HepG2 (cell line): ENCODE measurements at regions not wholly inside any gene's neighbourhood (a gene's known extent, or its start where the extent isn't known, plus 50 kb on each side); places are given as distances from the start of the nearest gene placed in this dataset.

Experiments
- BRF2 ChIP-seq: sonication (generic); formaldehyde crosslinking; IDR thresholded peaks from 2 replicates; pipeline ENCODE4 v1.8.1; 2022; ENCODE audit warnings: mild to moderate bottlenecking, missing genetic modification reagents
- CSRNP2 ChIP-seq: sonication (generic); formaldehyde crosslinking; conservative IDR thresholded peaks from 2 replicates; pipeline ENCODE4 v1.8.0; 2022; ENCODE audit warnings: low read depth, missing genetic modification reagents
- IKZF1 ChIP-seq: fragments of 450-650 bp; IDR thresholded peaks from 2 replicates; pipeline ENCODE4 v1.7.1; 2016
- KLF15 ChIP-seq: sonication (generic); formaldehyde crosslinking; IDR thresholded peaks from 2 replicates; pipeline ENCODE4 v1.8.1; 2023; ENCODE audit warnings: borderline replicate concordance, mild to moderate bottlenecking, inconsistent platforms, missing genetic modification reagents, mixed read lengths
- NAIF1 ChIP-seq: sonication (generic); formaldehyde crosslinking; IDR thresholded peaks from 2 replicates; pipeline ENCODE4 v1.5.0; 2020; ENCODE audit warnings: mild to moderate bottlenecking, missing genetic modification reagents, borderline replicate concordance
- PHF8 ChIP-seq: sonication (generic); formaldehyde crosslinking; IDR thresholded peaks from 2 replicates; pipeline ENCODE4 v1.5.0; 2020; ENCODE audit warnings: missing genetic modification reagents
- SRF ChIP-seq: IDR thresholded peaks from 2 replicates; pipeline ENCODE4 v1.6.1; 2011; ENCODE audit warnings: mild to moderate bottlenecking, low read depth, low read length, moderate library complexity
- STAG1 ChIP-seq: sonication (generic); formaldehyde crosslinking; IDR thresholded peaks from 2 replicates; pipeline ENCODE4 v1.4.0; 2020; ENCODE audit warnings: missing genetic modification reagents
- U2AF2 ChIP-seq: fragments of 200-400 bp; formaldehyde crosslinking; IDR thresholded peaks from 2 replicates; pipeline ENCODE4 v1.6.1; 2017; ENCODE audit warnings: low read depth, mild to moderate bottlenecking, low read length
- ZBTB26 ChIP-seq: IDR thresholded peaks from 2 replicates; pipeline ENCODE4 v1.6.1; 2016; ENCODE audit warnings: missing compliant biosample characterization, missing genetic modification reagents, borderline replicate concordance
- ZHX2 ChIP-seq, 2 experiments: sonication (generic) in 1 of 2; formaldehyde crosslinking in 1 of 2; IDR thresholded peaks; 2 replicates each; pipeline versions ENCODE4 v1.6.1 to v1.9.0; 2014 to 2022; ENCODE audit warnings: antibody characterized with exemption in 1 of 2, borderline replicate concordance in 1 of 2, inconsistent platforms in 1 of 2, low read depth in 1 of 2, missing genetic modification reagents in 1 of 2
- ZNF12 ChIP-seq: sonication (generic); formaldehyde crosslinking; IDR thresholded peaks from 2 replicates; pipeline ENCODE4 v1.5.0; 2020; ENCODE audit warnings: missing genetic modification reagents
- ZNF225 ChIP-seq: sonication (generic); formaldehyde crosslinking; IDR thresholded peaks from 2 replicates; pipeline ENCODE4 v1.4.0; 2020; ENCODE audit warnings: mild to moderate bottlenecking, missing genetic modification reagents
- ZNF296 ChIP-seq: sonication (generic); formaldehyde crosslinking; conservative IDR thresholded peaks from 2 replicates; pipeline ENCODE4 v1.5.0; 2020; ENCODE audit warnings: mild to moderate bottlenecking, missing genetic modification reagents
- ZNF616 ChIP-seq: sonication (generic); formaldehyde crosslinking; IDR thresholded peaks from 2 replicates; pipeline ENCODE4 v1.5.0; 2020; ENCODE audit warnings: low read depth, mild to moderate bottlenecking, missing genetic modification reagents
- ZNF660 ChIP-seq: sonication (generic); formaldehyde crosslinking; IDR thresholded peaks from 2 replicates; pipeline ENCODE4 v1.5.1; 2020; ENCODE audit warnings: mild to moderate bottlenecking, low read depth, missing genetic modification reagents, borderline replicate concordance
- ZNF777 ChIP-seq: sonication (generic); formaldehyde crosslinking; IDR thresholded peaks from 2 replicates; pipeline ENCODE4 v1.4.0; 2020; ENCODE audit warnings: missing genetic modification reagents

GRCh38 chr12:114799574-114800487 is 115.9 kb upstream of the TBX3 start (continued):
- TF ChIP-seq ZBTB26 (CRISPR knock-in tag) (0 out of 2 replicates have a peak, but pooled peaks have one; percentile 74), SRF (no peak), KLF15 (no peak; the same call in 1 of the 2 replicates), STAG1 (CRISPR knock-in tag) (peak; percentile 54), ZNF12 (CRISPR knock-in tag) (peak; percentile 67; the same call in 1 of the 2 replicates), ZNF296 (CRISPR knock-in tag) (no peak), U2AF2 (no peak), PHF8 (peak; percentile 70), BRF2 (no peak), CSRNP2 (CRISPR knock-in tag) (no peak), ZNF660 (CRISPR knock-in tag) (no peak), ZNF225 (CRISPR knock-in tag) (no peak), ZNF616 (CRISPR knock-in tag) (no peak), IKZF1 (no peak), NAIF1 (CRISPR knock-in tag) (peak; percentile 80; the same call in 1 of the 2 replicates), ZHX2 (IDR thresholded peaks at IDR 0.05; ENCODE audit: low read depth) (0 out of 2 replicates have a peak, but pooled peaks have one; percentile 26), ZHX2 (CRISPR knock-in tag; IDR thresholded peaks at IDR 0.05; ENCODE audit: borderline replicate concordance) (0 out of 2 replicates have a peak, but pooled peaks have one; percentile 86), ZNF777 (CRISPR knock-in tag) (no peak)
